ENCODE measurements at regions not wholly inside any gene's neighbourhood (a gene's known extent, or its start where the extent isn't known, plus 50 kb on each side); places are given as distances from the start of the nearest gene placed in this dataset.

DNA sequence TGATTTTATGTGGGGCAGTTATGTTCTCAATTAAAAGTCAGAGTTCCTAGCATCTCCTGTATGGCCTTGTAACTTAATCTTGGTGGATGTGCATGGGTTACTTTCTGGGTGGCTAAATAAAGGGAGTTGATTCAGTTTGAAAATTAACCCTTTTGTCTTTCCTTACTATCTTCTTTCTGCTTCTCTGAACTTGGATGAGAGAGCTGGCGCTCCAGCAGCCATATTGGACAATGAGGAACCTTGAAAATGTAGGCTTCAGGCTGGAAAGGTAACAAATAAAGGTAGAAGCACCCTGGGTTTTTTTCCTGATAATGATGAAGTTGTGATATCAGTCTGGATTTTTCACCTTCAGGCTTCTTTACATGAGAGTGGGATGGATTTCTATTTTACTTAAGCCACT lies 714.1 kb upstream of the TMEM132C start:
- TF ChIP-seq, protein P1, sequence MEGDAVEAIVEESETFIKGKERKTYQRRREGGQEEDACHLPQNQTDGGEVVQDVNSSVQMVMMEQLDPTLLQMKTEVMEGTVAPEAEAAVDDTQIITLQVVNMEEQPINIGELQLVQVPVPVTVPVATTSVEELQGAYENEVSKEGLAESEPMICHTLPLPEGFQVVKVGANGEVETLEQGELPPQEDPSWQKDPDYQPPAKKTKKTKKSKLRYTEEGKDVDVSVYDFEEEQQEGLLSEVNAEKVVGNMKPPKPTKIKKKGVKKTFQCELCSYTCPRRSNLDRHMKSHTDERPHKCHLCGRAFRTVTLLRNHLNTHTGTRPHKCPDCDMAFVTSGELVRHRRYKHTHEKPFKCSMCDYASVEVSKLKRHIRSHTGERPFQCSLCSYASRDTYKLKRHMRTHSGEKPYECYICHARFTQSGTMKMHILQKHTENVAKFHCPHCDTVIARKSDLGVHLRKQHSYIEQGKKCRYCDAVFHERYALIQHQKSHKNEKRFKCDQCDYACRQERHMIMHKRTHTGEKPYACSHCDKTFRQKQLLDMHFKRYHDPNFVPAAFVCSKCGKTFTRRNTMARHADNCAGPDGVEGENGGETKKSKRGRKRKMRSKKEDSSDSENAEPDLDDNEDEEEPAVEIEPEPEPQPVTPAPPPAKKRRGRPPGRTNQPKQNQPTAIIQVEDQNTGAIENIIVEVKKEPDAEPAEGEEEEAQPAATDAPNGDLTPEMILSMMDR (IDR thresholded peaks at IDR 0.05; ENCODE audit: insufficient read depth, low read length), result no peak
- no peak for TF ChIP-seq POLR2AphosphoS5 (IDR thresholded peaks at IDR 0.05; ENCODE audit: low read depth)
- no peak for TF ChIP-seq SPI1 (IDR thresholded peaks at IDR 0.05; ENCODE audit: borderline replicate concordance, low read depth)
- TF ChIP-seq GABPA (IDR thresholded peaks at IDR 0.05; ENCODE audit: low read depth), result no peak
- TF ChIP-seq, protein P2, sequence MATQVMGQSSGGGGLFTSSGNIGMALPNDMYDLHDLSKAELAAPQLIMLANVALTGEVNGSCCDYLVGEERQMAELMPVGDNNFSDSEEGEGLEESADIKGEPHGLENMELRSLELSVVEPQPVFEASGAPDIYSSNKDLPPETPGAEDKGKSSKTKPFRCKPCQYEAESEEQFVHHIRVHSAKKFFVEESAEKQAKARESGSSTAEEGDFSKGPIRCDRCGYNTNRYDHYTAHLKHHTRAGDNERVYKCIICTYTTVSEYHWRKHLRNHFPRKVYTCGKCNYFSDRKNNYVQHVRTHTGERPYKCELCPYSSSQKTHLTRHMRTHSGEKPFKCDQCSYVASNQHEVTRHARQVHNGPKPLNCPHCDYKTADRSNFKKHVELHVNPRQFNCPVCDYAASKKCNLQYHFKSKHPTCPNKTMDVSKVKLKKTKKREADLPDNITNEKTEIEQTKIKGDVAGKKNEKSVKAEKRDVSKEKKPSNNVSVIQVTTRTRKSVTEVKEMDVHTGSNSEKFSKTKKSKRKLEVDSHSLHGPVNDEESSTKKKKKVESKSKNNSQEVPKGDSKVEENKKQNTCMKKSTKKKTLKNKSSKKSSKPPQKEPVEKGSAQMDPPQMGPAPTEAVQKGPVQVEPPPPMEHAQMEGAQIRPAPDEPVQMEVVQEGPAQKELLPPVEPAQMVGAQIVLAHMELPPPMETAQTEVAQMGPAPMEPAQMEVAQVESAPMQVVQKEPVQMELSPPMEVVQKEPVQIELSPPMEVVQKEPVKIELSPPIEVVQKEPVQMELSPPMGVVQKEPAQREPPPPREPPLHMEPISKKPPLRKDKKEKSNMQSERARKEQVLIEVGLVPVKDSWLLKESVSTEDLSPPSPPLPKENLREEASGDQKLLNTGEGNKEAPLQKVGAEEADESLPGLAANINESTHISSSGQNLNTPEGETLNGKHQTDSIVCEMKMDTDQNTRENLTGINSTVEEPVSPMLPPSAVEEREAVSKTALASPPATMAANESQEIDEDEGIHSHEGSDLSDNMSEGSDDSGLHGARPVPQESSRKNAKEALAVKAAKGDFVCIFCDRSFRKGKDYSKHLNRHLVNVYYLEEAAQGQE (IDR thresholded peaks at IDR 0.05; ENCODE audit: insufficient replicate concordance, low read depth), result no peak

All from HL-60 (cell line).